ENCODE measurements at regions not wholly inside any gene's neighbourhood (a gene's known extent, or its start where the extent isn't known, plus 50 kb on each side); places are given as distances from the start of the nearest gene placed in this dataset.

DNA sequence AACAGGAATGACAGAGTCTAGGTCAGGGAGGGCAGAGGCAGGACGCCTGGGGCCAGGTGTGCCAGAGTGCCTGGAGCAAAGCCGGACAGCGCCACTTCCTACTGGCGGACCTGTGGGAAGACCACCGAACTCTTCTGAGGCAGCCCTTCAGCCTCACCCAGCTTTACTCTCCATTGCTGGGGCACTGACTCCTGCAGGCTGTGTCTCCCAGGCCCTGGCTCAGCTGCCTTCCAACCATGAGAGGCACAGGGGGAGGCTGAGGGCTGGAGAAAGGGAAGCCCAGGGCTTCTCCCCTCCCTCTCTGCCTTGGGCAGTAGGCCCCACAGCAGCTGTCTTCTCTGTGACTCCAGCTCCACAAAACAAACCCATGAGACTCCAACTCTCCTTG, 139.6 kb upstream of the UNC5B start:
- WGBS, 2 experiments (ENCODE audit: extremely low coverage in 2 of 2, insufficient read length in 1 of 2), result no CpG with 5 or more reads among the region's 5 CpGs
- Histone ChIP-seq H3K4me2 (ENCODE audit: low read depth, low read length) (no peak overlapping the region), H3K4me1 (ENCODE audit: control insufficient read depth, insufficient read depth, low read length) (no peaks in the 10 kb centered on the region), H3K79me1 (ENCODE audit: low read depth in 1 of 2, low read length in 2 of 2) (no peaks in the 10 kb centered on the region), H2BK5ac (ENCODE audit: low read depth, low read length, poor library complexity, severe bottlenecking) (no peak overlapping the region), H4K20me1 (ENCODE audit: insufficient read depth, low read length) (no peaks in the 10 kb centered on the region), H3K14ac (replicated peaks; ENCODE audit: low read depth, low read length) (no peak overlapping the region), H3K9me3 (ENCODE audit: control insufficient read depth, insufficient read depth, low read length) (no peaks in the 10 kb centered on the region), H4K8ac (ENCODE audit: low read depth in 2 of 2, low read length in 2 of 2) (no peak overlapping the region), H3K27ac (ENCODE audit: insufficient read depth, low read length) (no peak overlapping the region), H2AK9ac (replicated peaks; ENCODE audit: low read depth, low read length, poor library complexity) (no peak overlapping the region), H3K18ac (ENCODE audit: low read depth, low read length) (no peak overlapping the region), H4K91ac (ENCODE audit: insufficient read depth, low read depth, low read length) (no peak overlapping the region), H4K5ac (ENCODE audit: low read depth, low read length) (no peak overlapping the region), H2AK5ac (ENCODE audit: low read depth, low read length) (no peak overlapping the region), H3K9ac (ENCODE audit: low read depth, low read length) (no peak overlapping the region), H3K56ac (ENCODE audit: extremely low read depth, insufficient read depth, low read length) (no peak overlapping the region), H2BK20ac (ENCODE audit: low read depth, low read length) (no peak overlapping the region), H3K4me3 (ENCODE audit: insufficient read depth, low read depth, low read length) (no peak overlapping the region), H3K9me1 (ENCODE audit: insufficient read depth, low read length) (no peaks in the 10 kb centered on the region), H3K23ac (ENCODE audit: low read depth, low read length) (no peak overlapping the region), H3K27me3 (ENCODE audit: control insufficient read depth, insufficient read depth, low read length) (peaks cover 48% of the 10 kb centered on the region), H2AFZ (replicated peaks; ENCODE audit: low read length, poor library complexity) (no peak overlapping the region), H2BK120ac (ENCODE audit: low read depth, low read length) (no peak overlapping the region), H2BK15ac (ENCODE audit: low read depth, low read length) (no peak overlapping the region), H3K4ac (ENCODE audit: low read depth, low read length) (no peak overlapping the region), H3K36me3 (ENCODE audit: control insufficient read depth, insufficient read depth, low read length) (no peaks in the 10 kb centered on the region)
- CTCF ChIA-PET, result no interaction called here
- TF ChIP-seq SMC3 (IDR thresholded peaks at IDR 0.05; ENCODE audit: low read depth, low read length) (no peak), RAD21 (IDR thresholded peaks at IDR 0.05; ENCODE audit: low read length) (no peak), RFX5 (IDR thresholded peaks at IDR 0.05; ENCODE audit: low read depth, low read length) (no peak), FOS (IDR thresholded peaks at IDR 0.05; ENCODE audit: low read depth, low read length) (no peak), MXI1 (IDR thresholded peaks at IDR 0.05; ENCODE audit: borderline replicate concordance, low read depth, low read length) (no peak), POLR2A (IDR thresholded peaks at IDR 0.05; ENCODE audit: low read depth, low read length) (no peak), MAZ (IDR thresholded peaks at IDR 0.05; ENCODE audit: borderline replicate concordance, low read depth, low read length) (no peak), BHLHE40 (IDR thresholded peaks at IDR 0.05; ENCODE audit: low read depth, low read length) (no peak), RCOR1 (IDR thresholded peaks at IDR 0.05; ENCODE audit: insufficient replicate concordance, low read length) (no peak), CHD1 (IDR thresholded peaks at IDR 0.05; ENCODE audit: low read depth, low read length) (no peak), MAFK (IDR thresholded peaks at IDR 0.05; ENCODE audit: low read depth, low read length) (no peak), CEBPB (IDR thresholded peaks at IDR 0.05; ENCODE audit: low read depth, low read length) (no peak), NFE2L2 (IDR thresholded peaks at IDR 0.05; ENCODE audit: low read depth, low read length) (no peak)
- TF ChIP-seq, protein P1, sequence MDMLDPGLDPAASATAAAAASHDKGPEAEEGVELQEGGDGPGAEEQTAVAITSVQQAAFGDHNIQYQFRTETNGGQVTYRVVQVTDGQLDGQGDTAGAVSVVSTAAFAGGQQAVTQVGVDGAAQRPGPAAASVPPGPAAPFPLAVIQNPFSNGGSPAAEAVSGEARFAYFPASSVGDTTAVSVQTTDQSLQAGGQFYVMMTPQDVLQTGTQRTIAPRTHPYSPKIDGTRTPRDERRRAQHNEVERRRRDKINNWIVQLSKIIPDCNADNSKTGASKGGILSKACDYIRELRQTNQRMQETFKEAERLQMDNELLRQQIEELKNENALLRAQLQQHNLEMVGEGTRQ (IDR thresholded peaks at IDR 0.05; ENCODE audit: low read depth, low read length), result no peak
- TF ChIP-seq, protein P2, sequence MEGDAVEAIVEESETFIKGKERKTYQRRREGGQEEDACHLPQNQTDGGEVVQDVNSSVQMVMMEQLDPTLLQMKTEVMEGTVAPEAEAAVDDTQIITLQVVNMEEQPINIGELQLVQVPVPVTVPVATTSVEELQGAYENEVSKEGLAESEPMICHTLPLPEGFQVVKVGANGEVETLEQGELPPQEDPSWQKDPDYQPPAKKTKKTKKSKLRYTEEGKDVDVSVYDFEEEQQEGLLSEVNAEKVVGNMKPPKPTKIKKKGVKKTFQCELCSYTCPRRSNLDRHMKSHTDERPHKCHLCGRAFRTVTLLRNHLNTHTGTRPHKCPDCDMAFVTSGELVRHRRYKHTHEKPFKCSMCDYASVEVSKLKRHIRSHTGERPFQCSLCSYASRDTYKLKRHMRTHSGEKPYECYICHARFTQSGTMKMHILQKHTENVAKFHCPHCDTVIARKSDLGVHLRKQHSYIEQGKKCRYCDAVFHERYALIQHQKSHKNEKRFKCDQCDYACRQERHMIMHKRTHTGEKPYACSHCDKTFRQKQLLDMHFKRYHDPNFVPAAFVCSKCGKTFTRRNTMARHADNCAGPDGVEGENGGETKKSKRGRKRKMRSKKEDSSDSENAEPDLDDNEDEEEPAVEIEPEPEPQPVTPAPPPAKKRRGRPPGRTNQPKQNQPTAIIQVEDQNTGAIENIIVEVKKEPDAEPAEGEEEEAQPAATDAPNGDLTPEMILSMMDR (conservative IDR thresholded peaks at IDR 0.05; ENCODE audit: low read depth, low read length), result no peak
- intact Hi-C loops (cut with micrococcal nuclease), result no loop called here
- POLR2A ChIA-PET (ENCODE audit: unreplicated experiment), result no interaction called here
- in situ Hi-C loops (cut with MboI; ENCODE audit: low sequenced_read_pairs), result no loop called here
- dilution Hi-C loops (cut with HindIII; ENCODE audit: low sequenced_read_pairs, unreplicated experiment), result no loop called here
- no TSS peak for BruUV-seq (replicated peaks)
- ATAC-seq (ENCODE audit: low read depth), result no peak
- DNase-seq, result no peak

Measured in IMR-90 (cell line).